HEK293 (cell line): ENCODE measurements at regions not wholly inside any gene's neighbourhood (a gene's known extent, or its start where the extent isn't known, plus 50 kb on each side); places are given as distances from the start of the nearest gene placed in this dataset.

Experiments used
- CTCF ChIA-PET: fragments of 350-600 bp; formaldehyde crosslinking; extraction: SDS; loops from one replicate; lab custom pipeline; 2021; ENCODE audit warnings: antibody characterized with exemption; lab: Yijun Ruan, JAX
- POLR2A ChIA-PET: fragments of 300-600 bp; formaldehyde crosslinking; extraction: SDS; loops from one replicate; lab custom pipeline; 2020; ENCODE audit warnings: antibody characterized with exemption, inconsistent platforms; lab: Yijun Ruan, JAX
- H3K27ac ChIP-seq: fragments of 200-500 bp; sonication (Bioruptor generic); 2 replicates; pipeline ENCODE4 v1.5.1; 2014; ENCODE audit warnings: low read depth, low read length, control low read depth, inconsistent platforms; ENCODE audit errors: extremely low read depth
- H3K36me3 ChIP-seq, 2 experiments: fragments of 200-500 bp in 1 of 2; sonication (Bioruptor generic) in 1 of 2; 1 replicate in 1 of 2; 2 replicates in 1 of 2; pipeline ENCODE4 v1.5.1; 2014 to 2017; ENCODE audit warnings: inconsistent platforms in 2 of 2, low read length in 2 of 2; ENCODE audit not compliant: control insufficient read depth in 2 of 2, insufficient read depth in 1 of 2
- H3K4me1 ChIP-seq: fragments of 200-500 bp; sonication (Bioruptor generic); 2 replicates; pipeline ENCODE4 v1.5.1; 2014; ENCODE audit warnings: mild to moderate bottlenecking, low read length, inconsistent platforms; ENCODE audit not compliant: control insufficient read depth, insufficient read depth
- H3K4me3 ChIP-seq: 2 replicates; pipeline ENCODE4 v1.5.1; 2011; ENCODE audit warnings: low read depth, mild to moderate bottlenecking, control low read depth, low read length, moderate library complexity
- H3K9me3 ChIP-seq: fragments of 200-500 bp; sonication (Bioruptor generic); 2 replicates; pipeline ENCODE4 v1.5.1; 2014; ENCODE audit warnings: low read depth, low read length, inconsistent platforms; ENCODE audit not compliant: control insufficient read depth, insufficient read depth
- BCL6B ChIP-seq: fragments of 450-650 bp; formaldehyde crosslinking; IDR thresholded peaks from 2 replicates; pipeline ENCODE4 v1.5.1; 2017; ENCODE audit warnings: missing biosample characterization, missing genetic modification characterization
- OSR2 ChIP-seq: fragments of 450-650 bp; formaldehyde crosslinking; IDR thresholded peaks from 2 replicates; pipeline ENCODE4 v1.5.1; 2016; ENCODE audit warnings: missing biosample characterization, missing genetic modification characterization
- SALL2 ChIP-seq: fragments of 450-650 bp; formaldehyde crosslinking; IDR thresholded peaks from 2 replicates; pipeline ENCODE4 v1.5.0; 2017; ENCODE audit warnings: missing biosample characterization, mild to moderate bottlenecking, missing genetic modification characterization, borderline replicate concordance
- YY1 ChIP-seq: fragments of 450-650 bp; formaldehyde crosslinking; IDR thresholded peaks from 2 replicates; pipeline ENCODE4 v1.5.1; 2018; ENCODE audit warnings: missing biosample characterization, missing genetic modification characterization
- ZBTB11 ChIP-seq: fragments of 450-650 bp; formaldehyde crosslinking; conservative IDR thresholded peaks from 2 replicates; pipeline ENCODE4 v1.5.1; 2016; ENCODE audit warnings: low read depth, missing biosample characterization, missing genetic modification characterization
- ZBTB17 ChIP-seq: fragments of 450-650 bp; formaldehyde crosslinking; IDR thresholded peaks from 2 replicates; pipeline ENCODE4 v1.5.1; 2016; ENCODE audit warnings: missing biosample characterization, missing genetic modification characterization
- ZNF10 ChIP-seq: fragments of 450-650 bp; formaldehyde crosslinking; IDR thresholded peaks from 2 replicates; pipeline ENCODE4 v1.5.1; 2017; ENCODE audit warnings: missing biosample characterization, missing genetic modification characterization
- ZNF16 ChIP-seq: fragments of 450-650 bp; formaldehyde crosslinking; IDR thresholded peaks from 2 replicates; pipeline ENCODE4 v1.5.1; 2016; ENCODE audit warnings: low read depth, missing biosample characterization, missing genetic modification characterization
- ZNF174 ChIP-seq: fragments of 450-650 bp; formaldehyde crosslinking; IDR thresholded peaks from 2 replicates; pipeline ENCODE4 v1.5.0; 2017; ENCODE audit warnings: missing biosample characterization, mild to moderate bottlenecking, missing genetic modification characterization
- ZNF2 ChIP-seq: fragments of 450-650 bp; formaldehyde crosslinking; IDR thresholded peaks from 2 replicates; pipeline ENCODE4 v1.5.1; 2016; ENCODE audit warnings: missing biosample characterization, missing genetic modification characterization
- ZNF214 ChIP-seq: fragments of 450-650 bp; formaldehyde crosslinking; IDR thresholded peaks from 2 replicates; pipeline ENCODE4 v1.5.1; 2017; ENCODE audit warnings: missing biosample characterization, mild to moderate bottlenecking, missing genetic modification characterization, borderline replicate concordance
- ZNF221 ChIP-seq: fragments of 450-650 bp; formaldehyde crosslinking; IDR thresholded peaks from 2 replicates; pipeline ENCODE4 v1.5.1; 2017; ENCODE audit warnings: missing biosample characterization, missing genetic modification characterization, borderline replicate concordance
- ZNF37A ChIP-seq: fragments of 450-650 bp; IDR thresholded peaks from 2 replicates; pipeline ENCODE4 v1.5.1; 2018; ENCODE audit warnings: missing biosample characterization, missing genetic modification characterization
- ZNF513 ChIP-seq: fragments of 450-650 bp; IDR thresholded peaks from 2 replicates; pipeline ENCODE4 v1.5.1; 2018; ENCODE audit warnings: missing biosample characterization, missing genetic modification characterization
- ZNF600 ChIP-seq: fragments of 450-650 bp; formaldehyde crosslinking; IDR thresholded peaks from 2 replicates; pipeline ENCODE4 v1.5.1; 2016; ENCODE audit warnings: missing biosample characterization, missing genetic modification characterization
- ZNF629 ChIP-seq: fragments of 450-650 bp; formaldehyde crosslinking; IDR thresholded peaks from 2 replicates; pipeline ENCODE4 v1.5.1; 2017; ENCODE audit warnings: missing biosample characterization, missing genetic modification characterization
- ZNF692 ChIP-seq: fragments of 450-650 bp; formaldehyde crosslinking; IDR thresholded peaks from 2 replicates; pipeline ENCODE4 v1.5.1; 2016; ENCODE audit warnings: missing biosample characterization, missing genetic modification characterization
- ZSCAN23 ChIP-seq: fragments of 450-650 bp; formaldehyde crosslinking; IDR thresholded peaks from 2 replicates; pipeline ENCODE4 v1.5.1; 2016; ENCODE audit warnings: missing biosample characterization, missing genetic modification characterization

- TF ChIP-seq ZNF10 (no peak), ZNF600 (tag by site-specific recombination) (no peak), ZNF174 (tag by site-specific recombination) (no peak)
- TF ChIP-seq, all 188 proteins: peak for 2
These were observed 155.3 kb downstream of the CYB561 start (continued) for GRCh38 chr17:63290784-63291183.

- Histone ChIP-seq H3K4me3 (no peak overlapping the region), H3K4me1 (peaks cover 11% of the 10 kb centered on the region; the same call in 1 of the 2 replicates), H3K27ac (no peak overlapping the region), H3K9me3 (no peaks in the 10 kb centered on the region), H3K36me3 (no peaks in the 10 kb centered on the region)
- ChIA-PET CTCF (interaction anchor here (0.7 to 1.3 kb wide), 2 partner anchors 115 to 209 kb away, joined by 3 to 4 read pairs; no protein-coding TSS in a partner anchor), POLR2A (no interaction called here)
- no peak for TF ChIP-seq ZSCAN23
- no peak for TF ChIP-seq YY1 (tag by site-specific recombination)
- no peak for TF ChIP-seq BCL6B (tag by site-specific recombination)
- TF ChIP-seq SALL2 (tag by site-specific recombination) = no peak
- TF ChIP-seq ZBTB11 (tag by site-specific recombination) = no peak
- no peak for TF ChIP-seq ZBTB17 (tag by site-specific recombination)
- TF ChIP-seq ZNF16 = no peak
- no peak for TF ChIP-seq ZNF221
- TF ChIP-seq OSR2 (tag by site-specific recombination) = no peak
These were observed 154.8 kb downstream of the CYB561 start for GRCh38 chr17:63291258-63291657.

GRCh38 chr17:63292421-63292820 is 153.7 kb downstream of the CYB561 start:
- POLR2A ChIA-PET = no interaction called here
- CTCF ChIA-PET = interaction anchor here (1.2 to 1.4 kb wide), 2 partner anchors 13 to 210 kb away, joined by 3 read pairs; no protein-coding TSS in a partner anchor
- no peaks in the 10 kb centered on the region for H3K9me3 ChIP-seq
- H3K27ac ChIP-seq = no peak overlapping the region
- TF ChIP-seq ZNF692 (tag by site-specific recombination) = no peak
- TF ChIP-seq ZNF629 (tag by site-specific recombination) = no peak
- no peak for TF ChIP-seq ZNF513 (tag by site-specific recombination)
- TF ChIP-seq ZNF2 (tag by site-specific recombination) = no peak
- no peak for TF ChIP-seq ZNF214
- TF ChIP-seq ZNF37A (tag by site-specific recombination) = no peak
- H3K4me3 ChIP-seq = no peak overlapping the region
- no peaks in the 10 kb centered on the region for H3K36me3 ChIP-seq
- H3K4me1 ChIP-seq = peaks cover 11% of the 10 kb centered on the region; the same call in 1 of the 2 replicates
